ENCODE measurements at regions not wholly inside any gene's neighbourhood (a gene's known extent, or its start where the extent isn't known, plus 50 kb on each side); places are given as distances from the start of the nearest gene placed in this dataset.

- H3K4me1 Mint-ChIP-seq, result no peaks in the 10 kb centered on the region
- DNase-seq, result no peak
- H3K9me3 Mint-ChIP-seq, result peaks cover 4% of the 10 kb centered on the region
- H3K36me3 Mint-ChIP-seq (ENCODE audit: low read depth), result no peaks in the 10 kb centered on the region
- intact Hi-C loops (cut with micrococcal nuclease), result no loop called here
- no peaks in the 10 kb centered on the region for H3K27me3 Mint-ChIP-seq
- no peak overlapping the region for H3K4me3 Mint-ChIP-seq
- no peak overlapping the region for H3K27ac Mint-ChIP-seq
These were observed 1495.8 kb downstream of the EFNA5 start for GRCh38 chr5:106174903-106175302.

GRCh38 chr5:106172681-106173532 lies 1497.8 kb downstream of the EFNA5 start:
- H3K9me3 Mint-ChIP-seq, result peaks cover 4% of the 10 kb centered on the region
- DNase-seq, result no peak
- H3K27ac Mint-ChIP-seq, result no peak overlapping the region
- H3K27me3 Mint-ChIP-seq, result no peaks in the 10 kb centered on the region
- H3K4me3 Mint-ChIP-seq, result no peak overlapping the region
- no peaks in the 10 kb centered on the region for H3K4me1 Mint-ChIP-seq
- no peaks in the 10 kb centered on the region for H3K36me3 Mint-ChIP-seq (ENCODE audit: low read depth)
- intact Hi-C loops (cut with micrococcal nuclease), result no loop called here

DNA sequence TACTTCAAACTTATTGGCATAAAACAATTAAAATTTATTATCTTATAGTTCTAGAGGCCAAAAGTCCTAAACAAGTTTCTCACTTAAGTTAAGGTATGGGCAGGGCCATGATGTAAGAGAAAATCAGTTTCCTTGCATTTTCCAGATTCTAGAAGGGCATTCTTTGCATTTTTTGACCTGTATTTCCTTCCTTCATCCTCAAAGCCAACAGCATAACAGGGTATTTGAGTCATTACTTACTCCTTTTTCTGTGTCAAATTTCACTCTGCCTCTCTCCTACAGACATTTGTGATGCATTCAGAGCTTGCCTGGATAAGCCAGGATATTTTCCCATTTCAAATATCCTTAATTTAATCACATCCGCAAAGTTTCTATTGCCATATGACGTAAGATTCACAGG lies 1499.0 kb downstream of the EFNA5 start:
- Mint-ChIP-seq H3K9me3 (no peaks in the 10 kb centered on the region), H3K27ac (no peak overlapping the region), H3K36me3 (ENCODE audit: low read depth) (no peaks in the 10 kb centered on the region), H3K4me3 (no peak overlapping the region), H3K27me3 (no peaks in the 10 kb centered on the region), H3K4me1 (no peaks in the 10 kb centered on the region)
- intact Hi-C loops (cut with micrococcal nuclease), result no loop called here
- no peak for DNase-seq

DNA sequence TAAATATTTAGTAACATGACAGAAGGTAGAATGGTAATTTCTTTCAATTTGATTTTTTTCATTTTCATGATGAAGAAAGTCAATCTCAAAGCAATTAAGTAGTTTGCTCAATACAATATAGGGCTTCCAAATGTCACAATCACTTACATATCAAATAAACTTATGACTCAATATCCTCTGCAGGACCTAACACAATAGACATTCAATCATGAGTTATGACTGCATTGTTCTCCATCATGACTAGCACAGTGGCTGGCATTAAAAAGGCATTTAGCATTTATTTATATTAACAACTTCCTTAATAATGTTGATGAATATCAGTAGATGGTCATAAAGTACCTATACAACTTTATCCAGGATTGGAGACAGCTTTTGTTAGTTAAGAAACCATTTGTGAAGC lies 1499.6 kb downstream of the EFNA5 start:
- Mint-ChIP-seq H3K4me3 (no peak overlapping the region), H3K9me3 (no peaks in the 10 kb centered on the region), H3K27me3 (no peaks in the 10 kb centered on the region), H3K4me1 (no peaks in the 10 kb centered on the region), H3K36me3 (ENCODE audit: low read depth) (no peaks in the 10 kb centered on the region), H3K27ac (no peak overlapping the region)
- no peak for DNase-seq
- intact Hi-C loops (cut with micrococcal nuclease), result no loop called here

DNA sequence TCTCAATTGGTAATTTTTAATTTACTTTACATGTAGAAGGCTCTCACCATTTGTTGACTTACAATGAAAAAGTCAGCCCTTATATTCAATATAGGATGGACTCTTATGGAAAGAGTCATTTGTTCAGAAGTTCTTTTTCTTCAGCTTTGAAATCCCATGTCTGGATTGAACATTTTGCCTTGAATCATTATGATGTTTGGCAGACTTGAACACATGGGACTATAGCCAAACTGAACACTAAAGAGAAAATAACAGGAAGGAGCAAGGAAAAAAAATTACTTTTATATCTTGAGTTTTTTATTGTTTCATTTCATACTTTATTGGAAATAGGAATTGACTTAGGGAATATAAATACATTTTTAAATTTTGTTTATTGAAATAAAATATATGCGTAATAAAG lies 1503.0 kb downstream of the EFNA5 start:
- Mint-ChIP-seq H3K36me3 (ENCODE audit: low read depth) (no peaks in the 10 kb centered on the region), H3K4me3 (no peak overlapping the region), H3K27me3 (no peaks in the 10 kb centered on the region), H3K27ac (no peak overlapping the region), H3K9me3 (no peaks in the 10 kb centered on the region), H3K4me1 (no peaks in the 10 kb centered on the region)
- intact Hi-C loops (cut with micrococcal nuclease), result no loop called here
- DNase-seq, result no peak

DNA sequence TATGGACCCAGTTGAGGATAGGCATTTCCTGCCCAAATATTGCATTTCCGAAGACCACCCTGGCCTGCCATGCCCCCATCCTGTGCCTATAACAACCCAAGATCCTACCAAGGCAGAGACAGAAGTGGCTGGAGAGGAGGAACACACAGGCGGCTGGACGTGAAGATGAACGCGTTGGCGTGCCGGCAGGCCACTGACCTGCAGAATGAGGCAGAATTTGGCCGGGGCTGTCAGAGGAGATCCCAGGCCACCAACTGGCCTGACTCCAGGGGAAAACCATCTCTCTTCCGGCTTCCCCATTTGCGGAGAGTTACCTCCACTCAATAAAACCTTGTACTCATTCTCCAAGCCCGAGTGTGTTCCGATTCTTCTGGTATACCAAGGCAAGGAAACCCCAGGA lies 1507.5 kb downstream of the EFNA5 start:
- H3K4me3 Mint-ChIP-seq, result no peak overlapping the region
- intact Hi-C loops (cut with micrococcal nuclease), result no loop called here
- no peaks in the 10 kb centered on the region for H3K27me3 Mint-ChIP-seq
- H3K4me1 Mint-ChIP-seq, result no peaks in the 10 kb centered on the region
- H3K36me3 Mint-ChIP-seq (ENCODE audit: low read depth), result no peaks in the 10 kb centered on the region
- no peaks in the 10 kb centered on the region for H3K9me3 Mint-ChIP-seq
- H3K27ac Mint-ChIP-seq, result no peak overlapping the region
- DNase-seq, result no peak

DNA sequence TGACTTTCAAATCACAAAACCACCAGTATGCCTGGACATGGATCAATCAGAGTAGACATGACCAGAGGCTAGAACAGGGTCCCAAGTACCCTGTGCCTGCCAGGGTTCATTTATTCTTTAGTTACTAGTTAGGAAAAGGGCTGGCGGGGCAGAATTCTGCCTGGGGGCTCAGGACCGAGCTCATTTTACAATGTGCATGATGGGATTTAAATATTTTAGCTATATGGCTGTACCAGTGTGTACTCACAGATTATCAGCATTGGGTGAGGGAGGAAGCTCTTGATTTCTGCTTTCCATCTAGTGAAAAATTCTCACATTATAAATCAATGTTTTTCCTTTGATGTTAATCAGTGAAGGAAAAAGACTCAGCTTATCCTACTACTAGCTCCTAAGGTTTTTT lies 1511.1 kb downstream of the EFNA5 start:
- no peaks in the 10 kb centered on the region for H3K36me3 Mint-ChIP-seq (ENCODE audit: low read depth)
- H3K4me3 Mint-ChIP-seq, result no peak overlapping the region
- no peak overlapping the region for H3K27ac Mint-ChIP-seq
- H3K9me3 Mint-ChIP-seq, result no peaks in the 10 kb centered on the region
- DNase-seq, result no peak
- H3K4me1 Mint-ChIP-seq, result no peaks in the 10 kb centered on the region
- H3K27me3 Mint-ChIP-seq, result no peaks in the 10 kb centered on the region
- intact Hi-C loops (cut with micrococcal nuclease), result no loop called here

- intact Hi-C loops (cut with micrococcal nuclease), result no loop called here
- no peak for DNase-seq
- no peaks in the 10 kb centered on the region for H3K27me3 Mint-ChIP-seq
- H3K36me3 Mint-ChIP-seq (ENCODE audit: low read depth), result no peaks in the 10 kb centered on the region
- H3K4me3 Mint-ChIP-seq, result no peak overlapping the region
- no peaks in the 10 kb centered on the region for H3K4me1 Mint-ChIP-seq
- H3K9me3 Mint-ChIP-seq, result no peaks in the 10 kb centered on the region
- H3K27ac Mint-ChIP-seq, result no peak overlapping the region
These were observed 1516.4 kb downstream of the EFNA5 start for GRCh38 chr5:106154280-106154716.

GRCh38 chr5:106152569-106152968 lies 1518.2 kb downstream of the EFNA5 start:
- H3K4me1 Mint-ChIP-seq, result no peaks in the 10 kb centered on the region
- H3K27me3 Mint-ChIP-seq, result no peaks in the 10 kb centered on the region
- no peaks in the 10 kb centered on the region for H3K9me3 Mint-ChIP-seq
- no peaks in the 10 kb centered on the region for H3K36me3 Mint-ChIP-seq (ENCODE audit: low read depth)
- no peak overlapping the region for H3K4me3 Mint-ChIP-seq
- no peak overlapping the region for H3K27ac Mint-ChIP-seq
- DNase-seq, result no peak
- intact Hi-C loops (cut with micrococcal nuclease), result no loop called here

DNA sequence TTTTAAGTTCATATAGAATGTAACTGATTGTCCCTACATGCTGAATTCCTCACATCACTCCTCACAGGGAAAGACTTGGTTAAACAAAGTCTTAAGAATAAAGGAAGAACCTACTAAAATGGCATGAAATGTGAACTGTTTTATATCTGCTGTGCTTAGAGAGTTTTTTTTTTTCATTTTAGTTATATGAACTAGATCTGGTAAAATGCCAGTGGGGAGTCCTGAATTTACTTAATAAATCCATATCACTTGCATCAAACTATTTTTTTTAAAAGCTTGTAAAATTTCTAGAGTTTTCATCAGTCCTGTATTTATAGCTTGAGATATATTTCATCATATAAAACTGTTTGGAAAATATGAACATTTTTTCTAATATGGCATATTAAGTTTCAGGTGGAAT lies 1528.6 kb downstream of the EFNA5 start:
- H3K4me1 Mint-ChIP-seq, result no peaks in the 10 kb centered on the region
- intact Hi-C loops (cut with micrococcal nuclease), result no loop called here
- no peaks in the 10 kb centered on the region for H3K27me3 Mint-ChIP-seq
- H3K36me3 Mint-ChIP-seq (ENCODE audit: low read depth), result no peaks in the 10 kb centered on the region
- no peaks in the 10 kb centered on the region for H3K9me3 Mint-ChIP-seq
- H3K4me3 Mint-ChIP-seq, result no peak overlapping the region
- no peak for DNase-seq
- no peak overlapping the region for H3K27ac Mint-ChIP-seq

- DNase-seq, result no peak
- no peak overlapping the region for H3K4me3 Mint-ChIP-seq
- H3K4me1 Mint-ChIP-seq, result no peaks in the 10 kb centered on the region
- no peaks in the 10 kb centered on the region for H3K9me3 Mint-ChIP-seq
- H3K27ac Mint-ChIP-seq, result no peak overlapping the region
- intact Hi-C loops (cut with micrococcal nuclease), result no loop called here
- H3K27me3 Mint-ChIP-seq, result no peaks in the 10 kb centered on the region
- no peaks in the 10 kb centered on the region for H3K36me3 Mint-ChIP-seq (ENCODE audit: low read depth)
These were observed 1530.6 kb downstream of the EFNA5 start for GRCh38 chr5:106140101-106140500.

- Mint-ChIP-seq H3K36me3 (ENCODE audit: low read depth) (no peaks in the 10 kb centered on the region), H3K27me3 (no peaks in the 10 kb centered on the region), H3K27ac (no peak overlapping the region), H3K9me3 (peaks cover 5% of the 10 kb centered on the region), H3K4me3 (no peak overlapping the region), H3K4me1 (no peaks in the 10 kb centered on the region)
- intact Hi-C loops (cut with micrococcal nuclease), result no loop called here
- no peak for DNase-seq
These were observed 1534.7 kb downstream of the EFNA5 start for GRCh38 chr5:106136061-106136460.

DNA sequence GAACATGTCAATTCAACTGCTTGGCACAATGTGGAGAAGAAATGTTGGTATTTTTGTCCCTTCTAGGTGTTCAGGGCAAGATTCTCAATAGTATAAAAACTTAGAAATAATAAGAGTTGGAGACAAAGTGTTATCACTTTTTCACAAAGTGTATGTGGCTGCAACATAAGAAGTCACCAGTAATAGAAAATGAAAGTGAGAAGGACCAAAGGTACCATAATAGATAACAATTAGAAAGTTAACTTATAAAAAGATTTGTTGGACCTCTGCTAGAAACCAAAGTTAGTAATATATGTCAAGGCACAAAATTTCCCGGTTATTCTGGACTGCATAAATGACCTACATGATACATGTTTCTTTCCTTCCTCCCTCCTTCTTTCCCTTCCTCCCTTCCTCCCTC lies 1535.3 kb downstream of the EFNA5 start:
- DNase-seq, result no peak
- Mint-ChIP-seq H3K36me3 (ENCODE audit: low read depth) (no peaks in the 10 kb centered on the region), H3K9me3 (peaks cover 5% of the 10 kb centered on the region), H3K4me3 (no peak overlapping the region), H3K4me1 (no peaks in the 10 kb centered on the region), H3K27me3 (no peaks in the 10 kb centered on the region), H3K27ac (no peak overlapping the region)
- intact Hi-C loops (cut with micrococcal nuclease), result no loop called here

GRCh38 chr5:106134549-106134948 lies 1536.2 kb downstream of the EFNA5 start:
- Mint-ChIP-seq H3K36me3 (ENCODE audit: low read depth) (no peaks in the 10 kb centered on the region), H3K27me3 (no peaks in the 10 kb centered on the region), H3K4me3 (no peak overlapping the region), H3K9me3 (peaks cover 5% of the 10 kb centered on the region), H3K27ac (no peak overlapping the region), H3K4me1 (no peaks in the 10 kb centered on the region)
- no peak for DNase-seq
- intact Hi-C loops (cut with micrococcal nuclease), result no loop called here

DNA sequence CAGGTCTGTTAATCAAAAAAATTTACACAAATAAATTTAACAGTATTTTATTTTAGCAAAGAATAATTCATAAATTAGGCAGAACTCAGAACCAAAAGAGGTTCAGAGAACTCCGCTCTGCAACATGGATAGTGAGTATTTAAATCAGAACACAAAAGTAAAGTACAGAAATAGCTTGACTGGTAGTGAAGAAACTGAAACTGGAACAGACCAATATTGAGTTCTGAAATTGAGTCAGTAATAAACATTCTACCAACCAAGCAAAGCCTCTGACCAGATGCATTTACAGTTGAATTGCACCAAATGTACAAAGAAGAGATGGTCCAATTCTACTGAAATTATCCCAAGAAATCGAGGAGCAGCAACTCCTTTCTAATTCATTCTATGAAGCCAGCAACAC lies 1542.8 kb downstream of the EFNA5 start:
- Mint-ChIP-seq H3K36me3 (ENCODE audit: low read depth) (no peaks in the 10 kb centered on the region), H3K4me3 (no peak overlapping the region), H3K27ac (no peak overlapping the region), H3K4me1 (no peaks in the 10 kb centered on the region), H3K27me3 (no peaks in the 10 kb centered on the region), H3K9me3 (no peaks in the 10 kb centered on the region)
- no peak for DNase-seq
- intact Hi-C loops (cut with micrococcal nuclease), result no loop called here

All from activated CD4-positive, alpha-beta T cell treated with anti-CD3 and anti-CD28 coated beads, Interleukin-2, amount 10 ng/mL, durations not matched to agents 24 days and 14 days (primary cell).